C4-2B (cell line): ENCODE measurements at regions not wholly inside any gene's neighbourhood (a gene's known extent, or its start where the extent isn't known, plus 50 kb on each side); places are given as distances from the start of the nearest gene placed in this dataset.

Experiments
- CTCF ChIP-seq: fragments of 450-650 bp; conservative IDR thresholded peaks from 2 replicates; pipeline ENCODE4 v1.5.1; 2017; ENCODE audit warnings: mild to moderate bottlenecking
- ZFX ChIP-seq: fragments of 450-650 bp; IDR thresholded peaks from 2 replicates; pipeline ENCODE4 v1.6.1; 2017

GRCh38 chr7:124269774-124270173, 236.9 kb upstream of the TMEM229A start:
- TF ChIP-seq CTCF (no peak), ZFX (no peak)
